Medulla oblongata (tissue), 1 donor: ENCODE measurements at regions not wholly inside any gene's neighbourhood (a gene's known extent, or its start where the extent isn't known, plus 50 kb on each side); places are given as distances from the start of the nearest gene placed in this dataset.
"Not testable (repeated sequence)": the region's sequence is repeated elsewhere in the genome, so short reads cannot be mapped to it uniquely, and the experiment has no call there.

Source experiments
- DNase-seq: peaks from one replicate; pipeline ENCODE4 v3.0.0-alpha.2; 2015; ENCODE audit errors: extremely low spot score

- no peak for DNase-seq
These were observed 405.8 kb downstream of the TMEM182 start for GRCh38 chr2:103167599-103167998.

GRCh38 chr2:103169861-103170260 is 408.0 kb downstream of the TMEM182 start:
- no peak for DNase-seq

GRCh38 chr2:103172821-103173220 is 411.0 kb downstream of the TMEM182 start:
- no peak for DNase-seq

GRCh38 chr2:103174711-103175110 is 412.9 kb downstream of the TMEM182 start:
- DNase-seq = no peak

GRCh38 chr2:103176294-103176915 is 414.6 kb downstream of the TMEM182 start:
- DNase-seq = no peak

GRCh38 chr2:103179798-103180197 is 418.0 kb downstream of the TMEM182 start:
- peak; percentile 70 for DNase-seq

GRCh38 chr2:103183061-103183460 is 421.2 kb downstream of the TMEM182 start:
- DNase-seq = no peak

GRCh38 chr2:103196802-103197201 is 435.0 kb downstream of the TMEM182 start:
- no peak for DNase-seq

GRCh38 chr2:103200774-103201173 is 438.9 kb downstream of the TMEM182 start:
- not testable (repeated sequence) for DNase-seq

GRCh38 chr2:103208916-103209315 is 447.1 kb downstream of the TMEM182 start:
- no peak for DNase-seq

GRCh38 chr2:103213028-103213542 is 451.3 kb downstream of the TMEM182 start:
- DNase-seq = no peak

GRCh38 chr2:103218516-103218915 is 456.7 kb downstream of the TMEM182 start:
- peak; percentile 3 for DNase-seq

GRCh38 chr2:103219398-103219797 is 457.6 kb downstream of the TMEM182 start:
- no peak for DNase-seq

GRCh38 chr2:103222969-103223368 is 461.1 kb downstream of the TMEM182 start:
- no peak for DNase-seq

- DNase-seq = no peak
These were observed 469.0 kb downstream of the TMEM182 start for GRCh38 chr2:103230796-103231195.

- DNase-seq = no peak
These were observed 471.0 kb downstream of the TMEM182 start for GRCh38 chr2:103232865-103233264.

- DNase-seq = no peak
These were observed 471.9 kb downstream of the TMEM182 start for GRCh38 chr2:103233691-103234090.

GRCh38 chr2:103235283-103235682 is 473.5 kb downstream of the TMEM182 start:
- no peak for DNase-seq

- no peak for DNase-seq
These were observed 487.6 kb downstream of the TMEM182 start for GRCh38 chr2:103249462-103249861.

- no peak for DNase-seq
These were observed 490.9 kb downstream of the TMEM182 start for GRCh38 chr2:103252781-103253180.

GRCh38 chr2:103254611-103255010 is 492.8 kb downstream of the TMEM182 start:
- no peak for DNase-seq

GRCh38 chr2:103264058-103264768 is 502.4 kb downstream of the TMEM182 start:
- DNase-seq = no peak

- DNase-seq = no peak
These were observed 503.7 kb downstream of the TMEM182 start for GRCh38 chr2:103265521-103265920.
